ENCODE measurements at regions not wholly inside any gene's neighbourhood (a gene's known extent, or its start where the extent isn't known, plus 50 kb on each side); places are given as distances from the start of the nearest gene placed in this dataset.
A peak's percentile ranks its signal among the peaks of the same experiment; 100 is the strongest.

GRCh38 chr6:126620719-126621118 is 280.8 kb downstream of the CENPW start:
- Histone ChIP-seq H3K4me1 (ENCODE audit: insufficient read depth, low read length) (no peaks in the 10 kb centered on the region), H4K20me1 (ENCODE audit: low read length) (no peaks in the 10 kb centered on the region), H3K27ac (ENCODE audit: low read length) (no peak overlapping the region), H3K9me2 (replicated peaks; ENCODE audit: low read length) (no peaks in the 10 kb centered on the region), H3F3A (ENCODE audit: low read length, unreplicated experiment) (no peaks in the 10 kb centered on the region), H3K4me2 (ENCODE audit: low read length) (no peak overlapping the region), H3K79me2 (ENCODE audit: low read length) (no peaks in the 10 kb centered on the region), H3K4me3 (ENCODE audit: low read length) (no peak overlapping the region), H2AFZ (ENCODE audit: low read length) (no peak overlapping the region), H3K9me3 (ENCODE audit: low read length) (no peaks in the 10 kb centered on the region), H3K27me3 (ENCODE audit: low read length) (no peaks in the 10 kb centered on the region), H3K36me3 (ENCODE audit: low read depth, low read length) (no peaks in the 10 kb centered on the region), H3K9ac (ENCODE audit: low read length) (no peak overlapping the region)
- ChIA-PET POLR2A (ENCODE audit: unreplicated experiment) (no interaction called here), CTCF (no interaction called here)
- DNase-seq, result no peak
- ATAC-seq, result no peak
- intact Hi-C loops (cut with micrococcal nuclease), result no loop called here
- TF ChIP-seq EZH2 (IDR thresholded peaks at IDR 0.05; ENCODE audit: low read length, unreplicated experiment) (no peak), CTCF (conservative IDR thresholded peaks at IDR 0.05; ENCODE audit: low read depth, low read length) (no peak)
- BruUV-seq (replicated peaks), result no TSS peak

GRCh38 chr6:126625019-126625418 is 285.1 kb downstream of the CENPW start:
- TF ChIP-seq EZH2phosphoT487 (IDR thresholded peaks at IDR 0.05; ENCODE audit: borderline replicate concordance, low read length), result no peak
- TF ChIP-seq EZH2 (IDR thresholded peaks at IDR 0.05; ENCODE audit: low read length, unreplicated experiment), result no peak
- no peak for TF ChIP-seq CTCF (conservative IDR thresholded peaks at IDR 0.05; ENCODE audit: low read depth, low read length)
- DNase-seq (peak; percentile 20), ATAC-seq (no peak)
- no peak overlapping the region for H2AFZ ChIP-seq (ENCODE audit: low read length)
- no peaks in the 10 kb centered on the region for H3K79me2 ChIP-seq (ENCODE audit: low read length)
- intact Hi-C loops (cut with micrococcal nuclease), result no loop called here
- no peaks in the 10 kb centered on the region for H3K9me2 ChIP-seq (replicated peaks; ENCODE audit: low read length)
- no peaks in the 10 kb centered on the region for H3K36me3 ChIP-seq (ENCODE audit: low read depth, low read length)
- H3K4me3 ChIP-seq (ENCODE audit: low read length), result no peak overlapping the region
- ChIA-PET POLR2A (ENCODE audit: unreplicated experiment) (no interaction called here), CTCF (no interaction called here)
- H4K20me1 ChIP-seq (ENCODE audit: low read length), result no peaks in the 10 kb centered on the region
- no peaks in the 10 kb centered on the region for H3K27me3 ChIP-seq (ENCODE audit: low read length)
- H3K4me1 ChIP-seq (ENCODE audit: insufficient read depth, low read length), result no peaks in the 10 kb centered on the region
- H3K9me3 ChIP-seq (ENCODE audit: low read length), result no peaks in the 10 kb centered on the region
- no peak overlapping the region for H3K27ac ChIP-seq (ENCODE audit: low read length)
- H3K4me2 ChIP-seq (ENCODE audit: low read length), result no peak overlapping the region
- BruUV-seq (replicated peaks), result no TSS peak
- no peak overlapping the region for H3K9ac ChIP-seq (ENCODE audit: low read length)
- H3F3A ChIP-seq (ENCODE audit: low read length, unreplicated experiment), result no peaks in the 10 kb centered on the region

- no peaks in the 10 kb centered on the region for H4K20me1 ChIP-seq (ENCODE audit: low read length)
- no peaks in the 10 kb centered on the region for H3K4me1 ChIP-seq (ENCODE audit: insufficient read depth, low read length)
- DNase-seq (no peak), ATAC-seq (no peak)
- H3K4me3 ChIP-seq (ENCODE audit: low read length), result no peak overlapping the region
- H3K4me2 ChIP-seq (ENCODE audit: low read length), result no peak overlapping the region
- no TSS peak for BruUV-seq (replicated peaks)
- no peaks in the 10 kb centered on the region for H3K27me3 ChIP-seq (ENCODE audit: low read length)
- no peaks in the 10 kb centered on the region for H3K79me2 ChIP-seq (ENCODE audit: low read length)
- ChIA-PET CTCF (no interaction called here), POLR2A (ENCODE audit: unreplicated experiment) (no interaction called here)
- no peaks in the 10 kb centered on the region for H3K9me3 ChIP-seq (ENCODE audit: low read length)
- H3F3A ChIP-seq (ENCODE audit: low read length, unreplicated experiment), result no peaks in the 10 kb centered on the region
- H2AFZ ChIP-seq (ENCODE audit: low read length), result no peak overlapping the region
- TF ChIP-seq CTCF (conservative IDR thresholded peaks at IDR 0.05; ENCODE audit: low read depth, low read length) (no peak; the same call in 1 of the 2 replicates), EZH2phosphoT487 (IDR thresholded peaks at IDR 0.05; ENCODE audit: borderline replicate concordance, low read length) (no peak), EZH2 (IDR thresholded peaks at IDR 0.05; ENCODE audit: low read length, unreplicated experiment) (no peak)
- H3K27ac ChIP-seq (ENCODE audit: low read length), result no peak overlapping the region
- no peaks in the 10 kb centered on the region for H3K36me3 ChIP-seq (ENCODE audit: low read depth, low read length)
- H3K9ac ChIP-seq (ENCODE audit: low read length), result no peak overlapping the region
- H3K9me2 ChIP-seq (replicated peaks; ENCODE audit: low read length), result no peaks in the 10 kb centered on the region
- intact Hi-C loops (cut with micrococcal nuclease), result no loop called here
Observed at GRCh38 chr6:126628125-126628524, 288.2 kb downstream of the CENPW start.
